A673 (cell line): ENCODE measurements at regions not wholly inside any gene's neighbourhood (a gene's known extent, or its start where the extent isn't known, plus 50 kb on each side); places are given as distances from the start of the nearest gene placed in this dataset.

Source experiments
- EZH2 ChIP-seq: fragments of 200-600 bp; sonication (generic); IDR thresholded peaks from 2 replicates; pipeline ENCODE4 v1.6.1; 2017; ENCODE audit warnings: borderline replicate concordance, low read depth, mild to moderate bottlenecking, mixed read lengths, antibody characterized with exemption, low read length; ENCODE audit not compliant: poor library complexity, severe bottlenecking
- TF ChIP-seq, protein P1 (sequence below): fragments of 300-800, 200-600 bp; sonication (generic); conservative IDR thresholded peaks from 2 replicates; pipeline ENCODE4 v1.5.1; 2017; ENCODE audit warnings: low read depth, mild to moderate bottlenecking, antibody characterized with exemption, low read length, moderate library complexity, mixed read lengths

DNA sequence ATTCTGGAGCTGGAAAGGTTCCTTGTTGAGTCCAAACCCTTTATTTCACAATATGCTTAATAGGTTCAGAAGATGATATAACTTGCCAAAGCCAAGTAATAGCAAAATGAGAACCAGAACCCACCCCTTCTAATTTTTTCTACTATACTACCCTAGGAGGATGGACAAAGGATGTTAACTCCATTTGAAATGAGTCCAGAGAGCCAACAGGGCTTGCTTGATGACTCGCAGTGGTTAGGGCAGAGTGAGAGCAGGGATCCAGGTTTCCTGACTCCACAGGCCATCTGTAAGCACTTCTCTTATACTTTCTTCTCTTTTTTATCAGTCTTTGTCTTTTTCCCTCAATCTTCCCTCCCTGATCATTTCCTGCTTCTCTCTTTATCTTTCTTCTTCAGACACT, 668.1 kb downstream of the MED13L start:
- TF ChIP-seq, protein P1, sequence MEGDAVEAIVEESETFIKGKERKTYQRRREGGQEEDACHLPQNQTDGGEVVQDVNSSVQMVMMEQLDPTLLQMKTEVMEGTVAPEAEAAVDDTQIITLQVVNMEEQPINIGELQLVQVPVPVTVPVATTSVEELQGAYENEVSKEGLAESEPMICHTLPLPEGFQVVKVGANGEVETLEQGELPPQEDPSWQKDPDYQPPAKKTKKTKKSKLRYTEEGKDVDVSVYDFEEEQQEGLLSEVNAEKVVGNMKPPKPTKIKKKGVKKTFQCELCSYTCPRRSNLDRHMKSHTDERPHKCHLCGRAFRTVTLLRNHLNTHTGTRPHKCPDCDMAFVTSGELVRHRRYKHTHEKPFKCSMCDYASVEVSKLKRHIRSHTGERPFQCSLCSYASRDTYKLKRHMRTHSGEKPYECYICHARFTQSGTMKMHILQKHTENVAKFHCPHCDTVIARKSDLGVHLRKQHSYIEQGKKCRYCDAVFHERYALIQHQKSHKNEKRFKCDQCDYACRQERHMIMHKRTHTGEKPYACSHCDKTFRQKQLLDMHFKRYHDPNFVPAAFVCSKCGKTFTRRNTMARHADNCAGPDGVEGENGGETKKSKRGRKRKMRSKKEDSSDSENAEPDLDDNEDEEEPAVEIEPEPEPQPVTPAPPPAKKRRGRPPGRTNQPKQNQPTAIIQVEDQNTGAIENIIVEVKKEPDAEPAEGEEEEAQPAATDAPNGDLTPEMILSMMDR: no peak
- TF ChIP-seq EZH2: no peak
